ENCODE measurements at regions not wholly inside any gene's neighbourhood (a gene's known extent, or its start where the extent isn't known, plus 50 kb on each side); places are given as distances from the start of the nearest gene placed in this dataset.

GRCh38 chr9:75649060-75649459 lies 241.4 kb upstream of the PCSK5 start:
- TF ChIP-seq CTCF (IDR thresholded peaks at IDR 0.05; ENCODE audit: poor library complexity) (no peak), EZH2 (IDR thresholded peaks at IDR 0.05; ENCODE audit: borderline replicate concordance) (no peak), EZH2phosphoT487 (IDR thresholded peaks at IDR 0.05; ENCODE audit: low read depth, severe bottlenecking, unreplicated experiment) (no peak)

Data from hepatocyte (in vitro differentiated cells).